ENCODE measurements at regions not wholly inside any gene's neighbourhood (a gene's known extent, or its start where the extent isn't known, plus 50 kb on each side); places are given as distances from the start of the nearest gene placed in this dataset.

GRCh38 chr6:169866668-169867521 is 115.5 kb downstream of the ERMARD start:
- Histone ChIP-seq H3K27ac (ENCODE audit: low read length) (no peak overlapping the region), H3K27me3 (ENCODE audit: control insufficient read depth, insufficient read depth, low read length) (no peaks in the 10 kb centered on the region), H3K4me3 (ENCODE audit: low read length) (no peak overlapping the region), H3K9me3 (ENCODE audit: control insufficient read depth, insufficient read depth, low read length) (no peaks in the 10 kb centered on the region), H3K36me3 (ENCODE audit: control insufficient read depth, insufficient read depth, low read length) (no peaks in the 10 kb centered on the region), H3K4me1 (ENCODE audit: control insufficient read depth, insufficient read depth, low read length) (peaks cover 26% of the 10 kb centered on the region)
- Mint-ChIP-seq H3K36me3 (no peaks in the 10 kb centered on the region), H3K4me1 (peaks cover 0 to 11% of the 10 kb centered on the region in 2 donors), H3K27me3 (ENCODE audit: low read depth in 2 of 2) (peaks cover 0 to 10% of the 10 kb centered on the region in 2 donors), H3K4me3 (no peak overlapping the region), H3K27ac (no peak overlapping the region), H3K9me3 (no peaks in the 10 kb centered on the region)
- ATAC-seq (no peak), DNase-seq (no peak)
- TF ChIP-seq, protein P1, sequence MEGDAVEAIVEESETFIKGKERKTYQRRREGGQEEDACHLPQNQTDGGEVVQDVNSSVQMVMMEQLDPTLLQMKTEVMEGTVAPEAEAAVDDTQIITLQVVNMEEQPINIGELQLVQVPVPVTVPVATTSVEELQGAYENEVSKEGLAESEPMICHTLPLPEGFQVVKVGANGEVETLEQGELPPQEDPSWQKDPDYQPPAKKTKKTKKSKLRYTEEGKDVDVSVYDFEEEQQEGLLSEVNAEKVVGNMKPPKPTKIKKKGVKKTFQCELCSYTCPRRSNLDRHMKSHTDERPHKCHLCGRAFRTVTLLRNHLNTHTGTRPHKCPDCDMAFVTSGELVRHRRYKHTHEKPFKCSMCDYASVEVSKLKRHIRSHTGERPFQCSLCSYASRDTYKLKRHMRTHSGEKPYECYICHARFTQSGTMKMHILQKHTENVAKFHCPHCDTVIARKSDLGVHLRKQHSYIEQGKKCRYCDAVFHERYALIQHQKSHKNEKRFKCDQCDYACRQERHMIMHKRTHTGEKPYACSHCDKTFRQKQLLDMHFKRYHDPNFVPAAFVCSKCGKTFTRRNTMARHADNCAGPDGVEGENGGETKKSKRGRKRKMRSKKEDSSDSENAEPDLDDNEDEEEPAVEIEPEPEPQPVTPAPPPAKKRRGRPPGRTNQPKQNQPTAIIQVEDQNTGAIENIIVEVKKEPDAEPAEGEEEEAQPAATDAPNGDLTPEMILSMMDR (IDR thresholded peaks at IDR 0.05): no peak
- 88% methylated on average over 18 of the region's 18 CpGs for WGBS (ENCODE audit: insufficient coverage)
- intact Hi-C loops (cut with micrococcal nuclease): no loop called here

DNA sequence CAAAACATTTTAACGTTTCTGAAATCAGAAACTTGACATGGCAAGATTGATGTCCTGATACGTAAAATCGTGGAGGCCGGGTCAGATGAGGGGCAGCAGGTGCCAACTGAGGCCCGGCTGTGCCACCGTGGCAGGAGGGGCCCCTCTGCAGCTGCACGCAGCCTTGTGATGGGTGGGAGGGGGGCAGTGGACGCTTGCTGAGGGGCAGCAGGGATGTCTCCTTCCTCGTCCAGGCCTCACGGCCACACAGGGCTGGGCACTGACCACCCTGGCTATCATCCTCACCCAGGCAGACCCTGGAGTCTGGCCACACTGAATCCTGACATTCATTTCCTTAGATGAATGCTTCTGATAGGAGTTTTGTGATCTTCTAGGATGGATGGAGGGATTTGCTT is 114.7 kb downstream of the ERMARD start:
- TF ChIP-seq, protein P1 (IDR thresholded peaks at IDR 0.05): no peak
- Mint-ChIP-seq H3K27ac (no peak overlapping the region), H3K27me3 (ENCODE audit: low read depth in 2 of 2) (peaks cover 0 to 10% of the 10 kb centered on the region in 2 donors), H3K4me1 (peaks cover 0 to 11% of the 10 kb centered on the region in 2 donors), H3K9me3 (no peaks in the 10 kb centered on the region), H3K36me3 (no peaks in the 10 kb centered on the region), H3K4me3 (no peak overlapping the region)
- DNase-seq (no peak), ATAC-seq (no peak)
- no peaks in the 10 kb centered on the region for H3K9me3 ChIP-seq (ENCODE audit: control insufficient read depth, insufficient read depth, low read length)
- WGBS (ENCODE audit: insufficient coverage): 87% methylated on average over 10 of the region's 10 CpGs
- H3K27me3 ChIP-seq (ENCODE audit: control insufficient read depth, insufficient read depth, low read length): no peaks in the 10 kb centered on the region
- intact Hi-C loops (cut with micrococcal nuclease): no loop called here
- peaks cover 26% of the 10 kb centered on the region for H3K4me1 ChIP-seq (ENCODE audit: control insufficient read depth, insufficient read depth, low read length)
- H3K27ac ChIP-seq (ENCODE audit: low read length): no peak overlapping the region
- no peak overlapping the region for H3K4me3 ChIP-seq (ENCODE audit: low read length)
- H3K36me3 ChIP-seq (ENCODE audit: control insufficient read depth, insufficient read depth, low read length): no peaks in the 10 kb centered on the region

GRCh38 chr6:169865346-169866139 is 114.1 kb downstream of the ERMARD start:
- peaks cover 0 to 10% of the 10 kb centered on the region in 2 donors for H3K27me3 Mint-ChIP-seq (ENCODE audit: low read depth in 2 of 2)
- Histone ChIP-seq H3K4me3 (ENCODE audit: low read length) (no peak overlapping the region), H3K9me3 (ENCODE audit: control insufficient read depth, insufficient read depth, low read length) (no peaks in the 10 kb centered on the region), H3K36me3 (ENCODE audit: control insufficient read depth, insufficient read depth, low read length) (no peaks in the 10 kb centered on the region), H3K4me1 (ENCODE audit: control insufficient read depth, insufficient read depth, low read length) (peaks cover 28% of the 10 kb centered on the region), H3K27me3 (ENCODE audit: control insufficient read depth, insufficient read depth, low read length) (no peaks in the 10 kb centered on the region), H3K27ac (ENCODE audit: low read length) (no peak overlapping the region)
- peaks cover 4 to 15% of the 10 kb centered on the region in 2 donors for H3K4me1 Mint-ChIP-seq
- intact Hi-C loops (cut with micrococcal nuclease): no loop called here
- H3K4me3 Mint-ChIP-seq: no peak overlapping the region
- WGBS (ENCODE audit: insufficient coverage): 89% methylated on average over 13 of the region's 13 CpGs
- ATAC-seq (no peak), DNase-seq (no peak)
- no peaks in the 10 kb centered on the region for H3K36me3 Mint-ChIP-seq
- no peaks in the 10 kb centered on the region for H3K9me3 Mint-ChIP-seq
- TF ChIP-seq, protein P1 (IDR thresholded peaks at IDR 0.05): no peak
- H3K27ac Mint-ChIP-seq: no peak overlapping the region

Measured in natural killer cell (primary cell).